C4-2B (cell line): ENCODE measurements at regions not wholly inside any gene's neighbourhood (a gene's known extent, or its start where the extent isn't known, plus 50 kb on each side); places are given as distances from the start of the nearest gene placed in this dataset.

Source experiments
- CTCF ChIP-seq: fragments of 450-650 bp; conservative IDR thresholded peaks from 2 replicates; pipeline ENCODE4 v1.5.1; 2017; ENCODE audit warnings: mild to moderate bottlenecking
- ZFX ChIP-seq: fragments of 450-650 bp; IDR thresholded peaks from 2 replicates; pipeline ENCODE4 v1.6.1; 2017

- TF ChIP-seq CTCF = no peak
- no peak for TF ChIP-seq ZFX
Observed at GRCh38 chr13:29993196-29993595, 142.8 kb upstream of the UBL3 start.
